IMR-90 (cell line): ENCODE measurements at regions not wholly inside any gene's neighbourhood (a gene's known extent, or its start where the extent isn't known, plus 50 kb on each side); places are given as distances from the start of the nearest gene placed in this dataset.

Source experiments
- ATAC-seq: fragments of 200-7000 bp; cut with Tn5 transposase; 2 replicates; pipeline ENCODE4 v1.9.1; 2020; ENCODE audit warnings: low read depth, mild to moderate bottlenecking, moderate library complexity
- BruUV-seq: library from RNA; stranded (reverse); fragments of 400-500 nt; replicated peaks from 2 replicates; lab custom pipeline; 2021; lab: Mats Ljungman, UMichigan
- CTCF ChIA-PET: fragments of 300-600 bp; formaldehyde crosslinking; extraction: SDS; loops from one replicate; lab custom pipeline; 2021; ENCODE audit warnings: antibody characterized with exemption; lab: Yijun Ruan, JAX
- POLR2A ChIA-PET: fragments of 300-600 bp; sonication (Branson Sonifier 250); formaldehyde crosslinking; loops from one replicate; lab custom pipeline; 2022; ENCODE audit warnings: antibody characterized with exemption; ENCODE audit not compliant: unreplicated experiment; lab: Charles Lee
- DNase-seq: peaks from one replicate; pipeline ENCODE4 v3.0.0; 2013
- H2AFZ ChIP-seq: replicated peaks from 2 replicates; pipeline ENCODE3; 2013; ENCODE audit warnings: low read length, mild to moderate bottlenecking; ENCODE audit not compliant: poor library complexity
- H2AK5ac ChIP-seq: 2 replicates; pipeline ENCODE4 v1.6.1; 2013; ENCODE audit warnings: low read depth, low read length, inconsistent platforms
- H2AK9ac ChIP-seq: replicated peaks from 2 replicates; pipeline ENCODE3; 2013; ENCODE audit warnings: mild to moderate bottlenecking, low read depth, low read length, moderate library complexity; ENCODE audit not compliant: poor library complexity
- H2BK120ac ChIP-seq: 2 replicates; pipeline ENCODE4 v1.6.1; 2013; ENCODE audit warnings: low read depth, low read length, inconsistent platforms
- H2BK15ac ChIP-seq: 3 replicates; pipeline ENCODE4 v1.6.1; 2013; ENCODE audit warnings: low read depth, low read length, inconsistent platforms
- H2BK20ac ChIP-seq: 2 replicates; pipeline ENCODE4 v1.6.1; 2013; ENCODE audit warnings: low read depth, mild to moderate bottlenecking, inconsistent platforms, low read length, moderate library complexity
- H2BK5ac ChIP-seq: 2 replicates; pipeline ENCODE4 v1.6.1; 2013; ENCODE audit warnings: mild to moderate bottlenecking, low read depth, low read length, inconsistent platforms; ENCODE audit not compliant: poor library complexity, severe bottlenecking
- H3K14ac ChIP-seq: replicated peaks from 2 replicates; pipeline ENCODE4 v1.6.1; 2013; ENCODE audit warnings: low read depth, low read length, inconsistent platforms
- H3K18ac ChIP-seq: 2 replicates; pipeline ENCODE4 v1.6.1; 2013; ENCODE audit warnings: low read depth, low read length, control low read depth
- H3K23ac ChIP-seq: 2 replicates; pipeline ENCODE4 v1.6.1; 2013; ENCODE audit warnings: low read depth, low read length, inconsistent platforms
- H3K27ac ChIP-seq: 2 replicates; pipeline ENCODE4 v1.5.1; 2013; ENCODE audit warnings: mild to moderate bottlenecking, control low read depth, low read length; ENCODE audit not compliant: insufficient read depth
- H3K27me3 ChIP-seq: 2 replicates; pipeline ENCODE4 v1.6.1; 2013; ENCODE audit warnings: low read length; ENCODE audit not compliant: control insufficient read depth, insufficient read depth
- H3K36me3 ChIP-seq: 2 replicates; pipeline ENCODE4 v1.6.1; 2013; ENCODE audit warnings: low read length, mixed read lengths; ENCODE audit not compliant: control insufficient read depth, insufficient read depth
- H3K4ac ChIP-seq: 2 replicates; pipeline ENCODE4 v1.6.1; 2013; ENCODE audit warnings: low read depth, low read length, inconsistent platforms
- H3K4me1 ChIP-seq: 2 replicates; pipeline ENCODE4 v1.6.1; 2013; ENCODE audit warnings: low read length, mixed read lengths; ENCODE audit not compliant: control insufficient read depth, insufficient read depth
- H3K4me2 ChIP-seq: 2 replicates; pipeline ENCODE4 v1.6.1; 2013; ENCODE audit warnings: low read depth, mild to moderate bottlenecking, control low read depth, low read length, moderate library complexity
- H3K4me3 ChIP-seq: 2 replicates; pipeline ENCODE4 v1.5.1; 2013; ENCODE audit warnings: low read depth, mild to moderate bottlenecking, control low read depth, low read length, moderate library complexity; ENCODE audit not compliant: insufficient read depth
- H3K56ac ChIP-seq: 2 replicates; pipeline ENCODE4 v1.6.1; 2013; ENCODE audit warnings: low read length, inconsistent platforms; ENCODE audit not compliant: insufficient read depth; ENCODE audit errors: extremely low read depth
- H3K79me1 ChIP-seq, 2 experiments: 2 replicates each; pipeline ENCODE4 v1.6.1; 2013; ENCODE audit warnings: low read length in 2 of 2, inconsistent platforms in 1 of 2, low read depth in 1 of 2
- H3K9ac ChIP-seq: 2 replicates; pipeline ENCODE4 v1.6.1; 2013; ENCODE audit warnings: low read depth, low read length, control low read depth
- H3K9me1 ChIP-seq: 2 replicates; pipeline ENCODE4 v1.6.1; 2013; ENCODE audit warnings: low read length, inconsistent platforms; ENCODE audit not compliant: insufficient read depth
- H3K9me3 ChIP-seq: 2 replicates; pipeline ENCODE4 v1.6.1; 2013; ENCODE audit warnings: low read length; ENCODE audit not compliant: control insufficient read depth, insufficient read depth
- H4K20me1 ChIP-seq: 2 replicates; pipeline ENCODE4 v1.6.1; 2013; ENCODE audit warnings: low read length, inconsistent platforms; ENCODE audit not compliant: insufficient read depth
- H4K5ac ChIP-seq: 2 replicates; pipeline ENCODE4 v1.6.1; 2013; ENCODE audit warnings: mild to moderate bottlenecking, low read depth, low read length, control low read depth
- H4K8ac ChIP-seq, 2 experiments: 2 replicates each; pipeline ENCODE4 v1.6.1; 2013; ENCODE audit warnings: low read depth in 2 of 2, low read length in 2 of 2, control low read depth in 1 of 2, inconsistent platforms in 1 of 2
- H4K91ac ChIP-seq: 2 replicates; pipeline ENCODE4 v1.6.1; 2013; ENCODE audit warnings: low read depth, low read length, inconsistent platforms; ENCODE audit not compliant: insufficient read depth
- CTCF ChIP-seq: conservative IDR thresholded peaks from 2 replicates; pipeline ENCODE4 v1.5.1; 2012; ENCODE audit warnings: mild to moderate bottlenecking, low read depth, low read length, improper control_type of control experiment
- FOS ChIP-seq: fragments of 150-350 bp; IDR thresholded peaks from 2 replicates; pipeline ENCODE4 v1.6.1; 2016; ENCODE audit warnings: low read depth, low read length
- NFE2L2 ChIP-seq: fragments of 150-350 bp; IDR thresholded peaks from 2 replicates; pipeline ENCODE4 v1.6.1; 2016; ENCODE audit warnings: low read depth, mild to moderate bottlenecking, low read length
- WGBS, 2 experiments: methylation state at CpG; one replicate each; pipeline versions ENCODE4 v1.1.5 to v1.1.7; 2013; ENCODE audit warnings: missing lambda C conversion rate in 2 of 2; ENCODE audit not compliant: insufficient read length in 1 of 2; ENCODE audit errors: extremely low coverage in 2 of 2; 5-methylcytosine and 5-hydroxymethylcytosine counted together
- dilution Hi-C: fragments of 300-500 bp; cut with HindIII; formaldehyde crosslinking; loops from one replicate; pipeline ENCODE4 v1.14.3; 2018; ENCODE audit warnings: low sequenced_read_pairs; ENCODE audit not compliant: unreplicated experiment
- in situ Hi-C: fragments of 300-500 bp; cut with MboI; formaldehyde crosslinking; loops from 3 replicates; pipeline ENCODE4 v1.14.3; 2019; ENCODE audit warnings: low sequenced_read_pairs, inconsistent platforms, mixed read lengths
- intact Hi-C: fragments of 100-400 bp; cut with micrococcal nuclease; formaldehyde crosslinking; loops from 2 replicates; pipeline ENCODE4 v1.10.0; 2022

DNA sequence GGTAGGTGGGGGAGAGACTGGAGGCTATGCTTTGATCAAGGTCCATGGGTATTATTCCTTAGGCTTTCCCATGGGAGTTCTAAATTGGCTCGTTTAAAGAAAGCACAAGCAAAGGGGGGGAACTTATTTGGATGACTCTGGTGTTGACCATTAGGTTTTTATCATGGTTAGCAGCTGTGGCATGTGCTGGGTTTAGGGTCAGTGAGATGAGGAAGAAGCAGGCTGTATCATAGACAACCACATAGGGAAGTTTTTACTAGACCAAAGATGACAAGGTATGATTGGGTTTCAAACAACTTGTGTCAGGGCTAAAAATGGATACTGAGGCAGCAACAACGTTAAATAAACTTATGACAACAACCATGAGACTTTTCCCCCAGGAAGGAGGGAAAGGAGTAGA lies 97.7 kb downstream of the DNAAF6 start:
- dilution Hi-C loops: no loop called here
- POLR2A ChIA-PET: no interaction called here
- Histone ChIP-seq H4K91ac (no peak overlapping the region), H3K4me3 (no peak overlapping the region), H2BK20ac (no peak overlapping the region), H2BK5ac (no peak overlapping the region), H3K18ac (no peak overlapping the region), H2BK120ac (no peak overlapping the region), H3K23ac (no peak overlapping the region), H3K9ac (no peak overlapping the region), H3K9me3 (no peaks in the 10 kb centered on the region), H2AK5ac (no peak overlapping the region), H3K56ac (no peak overlapping the region), H2BK15ac (no peak overlapping the region), H4K20me1 (no peaks in the 10 kb centered on the region), H2AK9ac (no peak overlapping the region), H3K4me1 (no peaks in the 10 kb centered on the region), H4K8ac (no peak overlapping the region), H3K14ac (no peak overlapping the region), H4K5ac (no peak overlapping the region), H3K27me3 (peaks cover 2% of the 10 kb centered on the region; the same call in 1 of the 2 replicates), H3K27ac (no peak overlapping the region), H3K9me1 (no peaks in the 10 kb centered on the region), H3K79me1 (no peaks in the 10 kb centered on the region), H3K4me2 (no peak overlapping the region), H3K4ac (no peak overlapping the region), H2AFZ (no peak overlapping the region), H3K36me3 (no peaks in the 10 kb centered on the region)
- no CpG with 5 or more reads among the region's 2 CpGs for WGBS, 2 experiments
- ATAC-seq (no peak), DNase-seq (no peak)
- no TSS peak for BruUV-seq
- in situ Hi-C loops: no loop called here
- intact Hi-C loops: no loop called here
- CTCF ChIA-PET: no interaction called here
- TF ChIP-seq FOS (no peak), CTCF (no peak), NFE2L2 (no peak)
